Amniotic stem cell (primary cell): ENCODE measurements at regions not wholly inside any gene's neighbourhood (a gene's known extent, or its start where the extent isn't known, plus 50 kb on each side); places are given as distances from the start of the nearest gene placed in this dataset.

Source experiments
- DNase-seq: peaks from one replicate; lab custom pipeline; 2025; lab: John Stamatoyannopoulos, UW

DNA sequence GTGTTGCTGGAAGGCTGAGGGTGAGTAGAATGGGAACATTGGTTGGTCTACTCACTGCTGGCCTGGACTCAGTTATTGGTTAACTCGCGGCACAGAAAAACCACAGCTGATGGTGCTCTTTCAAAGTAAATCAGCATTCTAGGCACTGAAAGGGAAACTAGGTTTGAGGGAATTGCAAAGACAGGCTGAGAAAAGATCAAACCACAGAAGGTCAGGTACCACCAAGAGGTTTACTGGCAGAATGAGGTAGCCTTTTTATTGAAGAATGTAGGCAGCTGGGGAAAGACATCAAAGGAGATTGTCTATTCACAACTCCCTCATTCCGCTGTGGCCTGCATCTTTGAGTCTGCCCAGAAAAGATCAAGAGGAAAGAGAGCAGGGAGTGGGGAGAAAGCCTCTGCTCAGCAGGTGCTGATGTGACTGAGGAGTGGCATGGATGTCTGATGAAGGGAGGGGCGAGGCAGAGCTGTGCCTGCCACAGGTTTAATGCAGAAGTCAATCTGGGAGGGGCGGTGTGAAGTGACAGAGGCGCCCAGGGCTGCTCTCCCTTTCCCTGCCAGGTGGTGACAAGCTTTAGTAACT lies 255.5 kb downstream of the MAN2A1 start:
- no peak for DNase-seq

DNA sequence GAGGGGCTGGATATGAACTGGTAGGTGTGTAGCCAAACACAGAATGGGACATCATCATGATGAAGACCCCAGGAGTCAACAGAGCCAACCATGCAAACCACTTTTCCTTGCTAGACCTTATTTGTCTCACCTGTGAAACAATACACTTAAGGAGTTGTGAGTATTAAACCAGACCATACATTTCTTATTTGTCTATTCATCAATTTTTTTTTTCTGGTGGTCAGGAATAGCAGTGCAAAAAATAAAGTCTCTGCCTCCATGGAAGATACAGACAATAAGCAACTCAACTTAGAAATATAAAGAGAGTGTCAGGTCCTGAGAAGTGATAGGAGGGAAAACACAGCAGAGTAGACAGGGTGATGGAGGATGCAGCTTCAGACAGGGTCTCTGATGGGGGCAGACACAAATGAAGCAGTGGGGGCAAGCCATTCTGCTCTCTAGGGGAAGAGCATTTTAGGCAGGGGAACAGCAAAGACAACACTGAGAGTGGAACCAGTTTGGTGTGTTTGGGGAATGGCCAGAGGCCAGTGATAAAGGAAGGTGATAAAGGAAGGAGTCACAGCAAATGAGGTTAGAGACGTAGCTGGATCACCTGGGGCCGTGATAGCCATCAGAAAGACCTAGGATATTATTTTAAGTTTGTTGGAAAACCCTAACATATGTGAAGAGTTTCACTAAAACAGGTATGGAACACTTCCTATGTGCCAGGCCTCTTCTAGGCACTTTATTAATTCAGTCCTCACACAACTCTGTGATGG lies 256.2 kb downstream of the MAN2A1 start:
- DNase-seq: no peak

GRCh38 chr5:109946610-109947009 lies 256.9 kb downstream of the MAN2A1 start:
- DNase-seq: no peak

GRCh38 chr5:109947667-109948066 lies 257.9 kb downstream of the MAN2A1 start:
- no peak for DNase-seq

DNA sequence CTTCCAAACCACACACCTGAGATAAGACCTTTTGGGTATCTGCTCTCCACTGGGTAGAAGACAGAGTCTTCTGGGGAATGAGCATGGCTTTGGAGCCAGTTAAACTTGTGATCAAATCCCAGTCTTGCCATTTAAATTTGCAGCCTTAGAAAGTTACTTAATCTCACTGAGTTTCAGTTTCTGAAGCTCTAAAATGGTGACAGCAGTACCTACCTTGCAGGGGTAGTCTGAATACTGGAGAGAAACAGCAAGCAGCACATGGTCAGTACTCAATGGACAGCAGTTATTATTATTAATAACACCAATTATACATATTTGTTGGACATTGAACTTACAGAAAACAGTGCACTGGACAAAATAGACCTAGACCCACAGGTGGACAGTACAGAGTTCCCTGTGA lies 260.9 kb downstream of the MAN2A1 start:
- no peak for DNase-seq

DNA sequence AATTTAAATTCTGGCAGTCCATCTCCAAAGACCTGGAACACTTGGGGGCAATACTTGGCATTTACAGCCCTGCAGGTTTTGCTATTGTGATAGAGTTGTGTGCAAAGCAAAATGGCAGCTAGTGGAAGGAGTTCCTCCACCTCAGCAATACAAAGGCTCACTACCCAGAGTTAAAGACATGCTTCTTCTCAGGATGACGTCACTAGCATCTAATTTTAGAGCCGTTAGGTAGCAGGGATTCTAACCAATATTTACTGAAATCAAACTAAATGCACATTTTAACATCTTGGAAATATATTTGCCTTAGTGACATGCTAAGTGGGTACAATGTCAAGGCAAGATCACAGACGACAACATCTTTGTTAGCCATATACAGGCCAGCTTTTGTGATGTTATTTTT lies 261.6 kb downstream of the MAN2A1 start:
- no peak for DNase-seq

GRCh38 chr5:109951758-109952157 lies 262.0 kb downstream of the MAN2A1 start:
- DNase-seq: no peak

DNA sequence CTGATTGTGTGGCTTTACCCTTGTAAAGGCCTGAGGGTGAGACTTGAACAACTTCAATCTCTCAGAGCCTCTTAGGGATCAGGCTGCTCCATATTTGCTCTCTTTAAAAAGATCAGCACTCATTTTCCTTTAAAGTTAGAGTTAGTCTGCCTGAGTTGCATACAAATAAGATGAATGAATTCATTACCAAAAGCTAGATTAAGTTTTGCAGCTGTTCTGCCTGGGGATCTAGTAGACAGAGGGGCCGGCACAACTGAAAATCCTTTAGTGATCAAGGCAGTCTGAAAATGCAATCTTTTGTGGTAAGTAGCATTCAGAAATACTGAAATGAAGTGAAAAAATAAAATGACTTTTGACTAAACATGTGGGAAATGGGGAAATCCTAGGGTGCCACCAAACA lies 264.0 kb downstream of the MAN2A1 start:
- DNase-seq: no peak

DNA sequence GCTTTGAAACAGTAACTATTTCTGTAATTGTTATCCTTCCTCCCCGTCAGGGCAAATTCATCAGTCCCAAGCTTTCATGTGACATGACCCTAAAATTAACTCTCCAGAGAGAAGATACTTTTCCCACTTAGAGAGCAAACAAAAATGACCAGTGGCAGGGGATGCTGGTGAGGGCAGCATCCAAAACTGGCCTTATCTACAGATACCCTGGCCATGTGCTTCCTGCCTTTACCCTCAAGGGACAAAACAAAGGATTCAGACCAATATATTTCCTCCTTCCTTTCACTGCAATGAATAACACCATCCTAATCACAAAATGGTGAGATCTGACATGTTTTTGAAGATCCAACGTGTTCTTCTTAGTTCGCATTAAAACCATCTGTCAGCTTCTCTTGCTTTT lies 267.2 kb downstream of the MAN2A1 start:
- no peak for DNase-seq

DNA sequence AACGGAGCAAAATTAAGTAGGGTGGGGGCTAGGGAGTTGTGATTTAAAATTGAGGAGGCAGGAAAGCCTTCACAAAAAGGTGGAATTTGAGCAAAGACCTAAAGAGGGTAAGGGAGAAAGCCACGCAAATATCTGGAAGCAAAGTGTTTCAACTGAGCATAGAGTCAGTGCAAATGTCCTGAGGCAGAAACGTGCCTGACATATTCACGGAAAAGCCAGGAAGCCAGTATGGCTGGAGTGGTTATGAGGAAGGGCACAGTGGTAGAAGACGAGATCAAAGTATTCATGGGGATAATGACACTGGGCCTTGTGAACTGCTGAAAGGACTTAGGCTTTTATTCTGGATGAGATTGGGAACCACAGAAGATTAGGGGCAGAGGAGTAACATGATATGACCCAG lies 268.4 kb downstream of the MAN2A1 start:
- DNase-seq: no peak

DNA sequence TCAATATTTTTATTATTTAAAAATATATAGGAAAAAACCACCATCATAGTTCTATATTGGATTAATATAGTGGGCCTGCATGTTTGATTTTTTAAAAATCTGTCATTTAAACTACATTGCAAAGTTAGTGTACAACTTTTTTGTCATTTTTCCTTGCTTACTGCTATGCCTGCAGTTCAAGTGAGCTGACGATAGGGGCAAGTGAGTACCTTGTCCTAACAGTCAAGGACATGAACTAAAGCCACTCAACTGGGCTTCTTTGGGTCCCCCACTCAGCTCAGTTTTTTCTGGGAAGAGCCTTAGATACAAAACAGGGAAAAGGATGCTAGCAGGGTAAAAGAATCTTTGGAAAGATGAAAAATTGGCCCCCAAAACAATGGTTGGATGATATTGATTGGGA lies 269.9 kb downstream of the MAN2A1 start:
- no peak for DNase-seq

DNA sequence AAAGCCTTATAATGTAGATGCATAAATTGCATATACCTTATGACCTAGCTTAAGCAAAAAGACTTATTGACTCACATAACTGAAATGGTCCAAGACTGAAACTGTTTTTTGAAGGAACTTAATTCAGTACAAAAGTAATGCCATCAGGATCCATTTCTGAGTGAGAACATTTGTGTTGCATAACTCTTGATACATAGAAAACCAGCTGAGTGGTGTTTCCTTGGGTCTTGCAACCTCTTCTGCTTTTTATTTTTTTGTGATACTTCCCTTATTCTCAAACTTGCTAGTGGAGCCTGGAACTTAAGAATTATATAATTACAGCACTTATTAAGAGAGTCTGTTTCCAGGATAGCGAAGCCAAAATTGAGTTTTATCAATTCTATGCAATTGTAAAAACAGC lies 272.0 kb downstream of the MAN2A1 start:
- no peak for DNase-seq

DNA sequence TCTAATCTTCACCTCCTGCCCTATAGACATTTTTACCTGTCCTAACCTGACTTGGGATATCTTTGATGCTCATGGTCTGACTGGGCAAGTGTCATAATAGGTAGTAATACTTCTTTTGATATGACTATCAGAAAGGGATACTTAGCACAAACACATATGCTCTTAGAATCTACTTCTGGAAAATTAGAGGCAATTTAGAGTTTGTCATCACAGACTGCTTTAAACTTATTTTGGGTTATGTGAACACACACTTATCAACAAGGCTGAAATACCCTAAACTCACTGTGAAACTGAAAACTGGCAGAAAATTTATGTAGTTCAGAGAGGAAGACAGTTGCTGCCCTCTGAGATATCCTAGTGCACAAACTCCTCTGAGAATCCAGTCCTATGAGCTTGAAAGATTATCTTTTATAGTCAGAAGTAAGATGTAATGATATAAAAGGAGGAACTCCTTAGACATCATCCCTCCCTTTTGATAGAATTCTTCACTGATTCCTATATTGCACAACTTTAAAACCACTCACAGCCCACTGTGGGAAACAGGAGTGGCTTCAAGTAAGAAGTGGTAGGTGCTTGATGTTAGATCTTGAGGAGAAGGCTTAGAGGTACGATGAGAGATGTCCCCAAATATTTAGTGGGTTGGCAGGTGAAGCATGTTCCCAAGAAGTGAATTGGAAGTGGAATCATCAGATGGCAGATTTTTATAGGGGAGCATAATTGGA lies 273.3 kb downstream of the MAN2A1 start:
- no peak for DNase-seq

DNA sequence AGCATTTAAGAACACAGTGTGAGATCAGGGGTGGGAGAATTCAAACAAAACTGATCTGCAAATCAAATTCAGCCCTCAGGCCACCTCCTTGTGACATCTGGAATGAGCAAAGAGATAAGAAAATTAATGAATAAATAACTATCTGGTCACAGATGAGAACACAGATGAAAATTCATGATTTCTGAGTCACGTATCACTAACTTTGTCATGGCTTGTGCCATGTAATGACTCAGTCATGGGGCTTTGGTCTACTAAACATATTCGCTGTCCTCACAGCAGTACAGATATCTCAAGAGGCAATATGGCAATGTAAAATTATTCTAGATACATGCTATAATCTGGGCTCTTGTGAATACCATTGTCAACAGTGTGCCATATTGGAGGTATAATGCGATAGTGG lies 274.4 kb downstream of the MAN2A1 start:
- DNase-seq: no peak

GRCh38 chr5:109965634-109966033 lies 275.9 kb downstream of the MAN2A1 start:
- no peak for DNase-seq

DNA sequence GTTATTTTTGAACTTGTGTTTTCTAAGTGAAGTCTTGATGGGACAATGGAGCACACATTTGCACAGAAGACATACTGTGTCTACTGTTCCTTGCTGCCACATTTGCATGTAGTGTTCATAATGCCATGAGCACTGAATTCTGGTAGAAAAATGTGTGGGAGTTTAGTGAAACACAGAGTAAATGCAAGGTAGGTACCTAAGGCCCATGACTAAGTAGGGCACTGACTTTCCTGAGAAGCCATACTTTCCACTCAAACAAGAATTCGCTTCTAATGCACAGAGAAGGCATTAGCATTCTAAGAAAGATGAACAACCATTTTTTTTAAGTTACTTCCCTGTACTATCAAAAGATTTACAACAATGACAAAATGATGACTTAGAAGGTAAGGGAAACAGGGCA lies 282.2 kb downstream of the MAN2A1 start:
- DNase-seq: no peak

DNA sequence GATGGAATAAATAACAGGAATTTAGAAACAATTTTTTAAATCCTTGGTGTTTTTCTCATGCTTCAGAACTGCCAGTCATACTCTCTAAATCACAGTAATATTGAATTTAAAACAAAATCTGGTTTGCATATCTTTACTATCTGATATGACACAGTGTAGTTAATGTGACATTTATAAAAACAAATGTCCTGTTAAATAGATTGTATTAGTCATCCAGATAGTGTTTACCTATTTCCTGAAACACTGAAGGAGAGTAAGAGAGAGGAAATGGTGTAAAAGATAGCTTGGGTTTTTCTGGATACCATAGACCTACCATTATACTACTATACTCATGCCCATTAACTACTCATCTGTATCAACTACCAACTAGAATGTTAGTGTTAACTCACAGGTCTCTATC lies 292.3 kb downstream of the MAN2A1 start:
- DNase-seq: no peak

DNA sequence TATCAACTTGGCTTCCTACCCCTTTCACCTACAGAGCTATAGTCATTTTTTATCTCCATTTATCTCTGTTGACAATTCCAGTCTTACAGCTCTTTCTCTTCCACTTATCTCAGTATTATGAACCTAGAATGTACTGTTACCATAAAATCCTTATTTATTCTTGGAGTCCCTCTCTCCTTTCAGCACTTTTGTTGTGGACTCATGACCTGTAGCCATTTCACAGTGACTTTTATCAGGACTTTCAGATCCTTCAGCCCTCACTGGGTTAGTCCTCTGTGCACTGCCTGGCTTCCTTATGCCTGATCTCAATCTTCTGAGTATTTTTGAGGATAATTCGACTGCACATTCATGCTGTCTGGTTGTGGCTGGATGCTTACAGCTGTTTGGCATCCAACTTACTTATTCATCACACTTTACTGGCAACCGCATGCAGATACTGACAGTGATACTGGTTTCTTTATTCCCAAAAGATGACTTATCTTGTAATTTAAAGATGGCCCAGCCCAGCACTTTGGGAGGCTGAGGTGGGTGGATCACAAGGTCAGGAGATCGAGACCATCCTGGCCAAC lies 293.3 kb downstream of the MAN2A1 start:
- no peak for DNase-seq

DNA sequence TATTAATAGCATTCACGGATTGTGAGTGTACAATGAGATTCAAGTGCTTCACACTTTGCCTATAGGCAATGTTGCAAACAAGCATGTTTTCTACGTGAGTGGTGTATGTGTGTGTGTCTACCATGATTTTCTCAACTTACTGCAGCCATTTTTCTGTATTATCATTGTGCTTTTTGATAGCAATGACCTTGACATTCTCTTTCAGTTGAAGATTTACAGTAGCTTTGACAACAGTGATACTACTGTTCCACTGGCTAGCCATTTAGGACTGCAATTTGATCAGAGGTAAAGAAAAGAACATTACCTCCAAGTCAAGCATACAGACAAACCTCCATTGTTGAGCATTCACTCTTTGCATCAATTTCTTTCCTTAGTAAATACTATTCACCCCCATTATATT lies 297.0 kb downstream of the MAN2A1 start:
- DNase-seq: no peak

DNA sequence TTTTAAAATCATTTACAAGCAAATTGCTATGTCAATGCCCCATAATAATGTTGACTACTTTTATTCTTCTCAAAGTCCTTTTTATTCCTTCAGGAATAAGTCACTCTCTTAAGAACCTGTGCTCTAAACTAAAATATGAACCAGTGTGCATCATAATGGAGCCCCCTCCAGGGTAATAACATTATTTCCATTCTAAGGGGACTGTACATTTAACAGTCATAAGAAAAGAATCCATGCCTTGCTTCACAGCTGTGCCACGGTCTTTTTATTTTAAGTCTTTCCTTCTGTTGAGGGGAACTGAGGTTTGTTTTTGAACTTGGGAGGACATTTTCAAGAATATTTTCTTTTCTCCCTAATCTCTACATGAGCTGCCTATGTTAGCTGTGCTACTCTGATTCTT lies 297.6 kb downstream of the MAN2A1 start:
- DNase-seq: no peak

DNA sequence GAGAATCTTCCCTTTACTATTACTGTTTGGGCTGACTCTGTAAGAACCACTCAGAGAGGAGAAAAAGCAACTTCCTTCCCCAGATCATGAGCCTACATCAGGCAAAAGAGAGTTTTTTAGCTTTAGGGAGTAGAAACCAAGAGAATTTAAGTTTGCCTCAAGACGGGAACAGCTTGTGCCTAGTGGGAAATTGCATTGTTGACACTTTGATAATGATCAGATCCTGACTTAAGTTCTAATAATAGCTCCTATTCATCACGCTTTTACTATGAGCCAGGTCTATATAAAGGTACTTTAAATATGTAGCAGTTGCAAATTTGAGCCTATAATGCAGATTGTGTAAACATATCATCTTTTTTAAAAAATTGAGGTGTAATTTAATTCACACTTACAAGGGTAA lies 298.2 kb downstream of the MAN2A1 start:
- DNase-seq: no peak

- DNase-seq: no peak
Observed at GRCh38 chr5:109989161-109989560, 299.4 kb downstream of the MAN2A1 start.
